Epithelial cell of proximal tubule (primary cell): ENCODE measurements at regions not wholly inside any gene's neighbourhood (a gene's known extent, or its start where the extent isn't known, plus 50 kb on each side); places are given as distances from the start of the nearest gene placed in this dataset.

ENCODE experiments used
- DNase-seq: peaks from one replicate; pipeline ENCODE4 v3.0.0-alpha.2; 2011; ENCODE audit warnings: low read depth
- H3K4me3 ChIP-seq: 2 replicates; pipeline ENCODE4 v1.5.1; 2011; ENCODE audit warnings: low read depth, mild to moderate bottlenecking, low read length
- TF ChIP-seq, protein P1 (sequence below): conservative IDR thresholded peaks from 2 replicates; pipeline ENCODE4 v1.5.1; 2012; ENCODE audit warnings: low read depth, mild to moderate bottlenecking, low read length

DNA sequence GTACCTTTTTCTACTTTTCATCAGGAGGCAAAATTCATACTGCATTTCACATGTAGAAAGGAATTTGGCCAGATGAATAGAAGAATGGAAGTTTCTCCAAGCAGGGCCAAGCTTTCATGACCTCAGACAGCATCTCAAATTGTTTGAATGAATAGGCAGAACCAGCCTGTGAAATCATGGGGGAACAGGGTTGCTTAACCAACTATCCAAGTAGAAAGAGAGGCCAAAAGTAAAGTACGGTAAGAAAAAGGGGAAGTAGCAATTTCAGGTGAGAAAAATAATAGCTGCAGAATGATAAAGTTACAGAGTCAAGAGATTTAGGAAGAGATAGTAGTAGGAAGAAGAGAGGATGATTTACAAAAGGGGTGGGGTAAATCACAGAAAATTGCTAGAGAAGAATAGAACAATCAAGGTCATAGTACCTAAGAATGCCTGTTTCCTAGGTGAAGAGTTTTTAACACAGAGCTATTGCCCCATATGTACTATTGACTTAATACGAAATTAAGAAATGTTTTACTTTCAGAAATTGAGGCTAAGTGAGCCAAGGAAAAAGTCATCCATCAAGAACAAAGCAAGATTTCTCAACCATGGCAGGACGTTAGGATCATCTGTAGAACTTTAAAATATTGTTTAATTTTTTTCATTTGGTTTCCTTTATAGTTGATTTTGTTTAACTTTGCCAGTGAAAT is 177.1 kb upstream of the TET2 start:
- TF ChIP-seq, protein P1, sequence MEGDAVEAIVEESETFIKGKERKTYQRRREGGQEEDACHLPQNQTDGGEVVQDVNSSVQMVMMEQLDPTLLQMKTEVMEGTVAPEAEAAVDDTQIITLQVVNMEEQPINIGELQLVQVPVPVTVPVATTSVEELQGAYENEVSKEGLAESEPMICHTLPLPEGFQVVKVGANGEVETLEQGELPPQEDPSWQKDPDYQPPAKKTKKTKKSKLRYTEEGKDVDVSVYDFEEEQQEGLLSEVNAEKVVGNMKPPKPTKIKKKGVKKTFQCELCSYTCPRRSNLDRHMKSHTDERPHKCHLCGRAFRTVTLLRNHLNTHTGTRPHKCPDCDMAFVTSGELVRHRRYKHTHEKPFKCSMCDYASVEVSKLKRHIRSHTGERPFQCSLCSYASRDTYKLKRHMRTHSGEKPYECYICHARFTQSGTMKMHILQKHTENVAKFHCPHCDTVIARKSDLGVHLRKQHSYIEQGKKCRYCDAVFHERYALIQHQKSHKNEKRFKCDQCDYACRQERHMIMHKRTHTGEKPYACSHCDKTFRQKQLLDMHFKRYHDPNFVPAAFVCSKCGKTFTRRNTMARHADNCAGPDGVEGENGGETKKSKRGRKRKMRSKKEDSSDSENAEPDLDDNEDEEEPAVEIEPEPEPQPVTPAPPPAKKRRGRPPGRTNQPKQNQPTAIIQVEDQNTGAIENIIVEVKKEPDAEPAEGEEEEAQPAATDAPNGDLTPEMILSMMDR = no peak
- H3K4me3 ChIP-seq = no peak overlapping the region
- peak; percentile 63 for DNase-seq

DNA sequence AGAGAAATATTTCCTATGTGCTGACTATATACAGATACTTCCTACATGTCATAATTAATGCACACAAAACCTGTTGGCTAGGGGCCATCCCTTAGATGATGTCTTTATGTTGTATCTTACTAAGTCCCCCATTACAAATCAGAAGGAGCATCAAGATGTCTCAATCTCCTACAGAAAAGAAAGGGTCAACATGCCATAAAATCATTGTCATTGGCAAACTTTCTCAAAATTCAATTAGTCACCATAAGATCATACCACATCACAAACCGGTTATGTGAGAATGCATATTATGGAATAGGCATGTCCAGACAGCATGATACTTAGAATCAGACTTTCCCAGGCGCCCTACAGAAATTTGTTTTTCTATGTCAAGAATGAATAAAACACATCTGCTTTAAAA is 175.2 kb upstream of the TET2 start:
- no peak overlapping the region for H3K4me3 ChIP-seq
- no peak for DNase-seq

DNA sequence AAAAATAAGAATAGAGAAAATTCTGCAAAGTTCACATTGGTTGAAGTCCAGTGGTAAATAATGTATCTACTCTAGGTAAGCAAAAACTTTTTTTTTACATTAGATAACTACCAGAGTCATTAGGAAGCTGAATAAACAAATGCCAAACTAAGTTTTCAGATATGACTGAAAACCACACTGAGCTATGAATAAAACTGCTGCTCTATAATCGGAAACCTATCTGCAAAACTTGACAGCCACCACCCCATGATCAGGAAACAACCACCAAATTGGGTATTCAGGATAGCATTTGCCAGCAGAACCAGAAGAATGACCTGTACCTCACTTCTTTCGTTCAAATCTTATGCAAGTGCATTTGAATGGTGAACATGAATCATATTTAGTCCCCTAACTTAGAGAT is 173.0 kb upstream of the TET2 start:
- TF ChIP-seq, protein P1 = no peak
- no peak for DNase-seq
- no peak overlapping the region for H3K4me3 ChIP-seq

More for the DNA sequence above, 175.2 kb upstream of the TET2 start:
- TF ChIP-seq, protein P1 = no peak

DNA sequence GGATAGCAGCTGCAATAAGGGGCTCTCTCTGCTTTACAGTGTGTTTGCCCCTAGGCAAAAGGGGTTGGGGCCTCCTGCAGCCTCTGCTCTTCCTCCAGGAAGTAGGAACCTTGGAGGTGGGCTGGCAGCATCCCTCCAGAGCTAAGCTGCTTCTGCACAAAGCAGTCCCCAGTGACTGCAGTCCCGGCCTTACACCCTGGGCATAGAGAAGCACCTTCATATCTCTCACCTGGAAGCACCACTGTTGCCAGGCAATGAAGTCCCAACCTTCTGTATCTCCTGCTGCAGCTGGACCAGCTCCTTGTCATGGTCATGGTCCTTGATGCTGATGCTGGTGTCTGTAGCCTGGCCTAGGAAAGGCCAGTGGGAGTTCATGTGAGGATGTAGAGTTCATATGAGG is 171.1 kb upstream of the TET2 start:
- TF ChIP-seq, protein P1 = no peak
- no peak overlapping the region for H3K4me3 ChIP-seq
- DNase-seq = no peak

DNA sequence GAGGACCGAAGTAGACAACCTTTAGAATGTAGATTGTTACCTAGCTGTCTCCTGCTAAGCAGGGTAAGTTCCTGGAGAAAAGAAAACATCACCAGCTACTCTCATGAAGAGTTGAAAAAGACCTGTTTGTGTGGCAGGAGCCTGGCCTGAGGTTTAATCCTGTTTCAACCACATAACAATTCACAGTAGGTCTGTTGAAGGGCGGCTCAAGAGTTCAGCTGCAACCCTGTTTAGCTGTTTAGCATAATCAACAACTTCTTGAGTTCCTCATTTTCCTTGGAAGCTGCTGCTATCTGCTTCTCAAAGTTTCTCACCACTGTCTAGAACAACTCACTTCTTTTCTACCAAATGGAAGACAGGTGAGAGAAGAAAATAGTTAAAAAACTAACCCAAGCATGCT is 170.4 kb upstream of the TET2 start:
- TF ChIP-seq, protein P1 = no peak
- no peak for DNase-seq
- H3K4me3 ChIP-seq = no peak overlapping the region

DNA sequence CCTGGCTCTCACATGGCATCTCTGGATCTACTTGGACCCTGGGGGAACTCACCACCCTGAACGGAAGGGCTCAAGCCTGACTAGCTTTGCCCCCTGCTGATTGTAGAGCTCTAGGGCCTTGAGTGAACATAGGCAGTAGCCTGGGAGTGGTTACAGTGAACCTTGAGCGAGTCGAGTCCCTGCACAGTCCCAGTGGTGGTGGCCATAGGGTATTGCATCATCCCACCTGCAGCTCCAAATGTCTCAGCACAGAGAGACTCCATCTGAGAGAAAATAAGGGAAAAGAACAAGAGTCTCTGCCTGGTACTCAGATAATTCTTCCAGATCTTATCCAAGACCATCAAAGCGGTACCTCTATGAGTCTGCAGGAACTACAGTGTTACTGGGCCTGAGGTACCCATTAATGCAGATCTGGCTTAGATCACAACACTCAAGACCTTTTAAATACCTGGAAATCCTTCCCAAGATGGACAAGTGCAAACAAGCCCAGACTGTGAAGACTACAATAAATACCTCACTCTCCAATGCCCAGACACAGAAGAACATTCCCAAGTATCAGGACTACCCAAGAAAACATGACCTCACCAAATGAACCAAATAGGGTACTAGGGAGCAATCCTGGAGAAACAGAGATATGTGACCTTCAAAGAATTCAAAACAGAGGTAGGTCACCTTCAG is 167.5 kb upstream of the TET2 start:
- no peak overlapping the region for H3K4me3 ChIP-seq
- TF ChIP-seq, protein P1 = no peak
- DNase-seq = no peak
